ENCODE measurements at regions not wholly inside any gene's neighbourhood (a gene's known extent, or its start where the extent isn't known, plus 50 kb on each side); places are given as distances from the start of the nearest gene placed in this dataset.

DNA sequence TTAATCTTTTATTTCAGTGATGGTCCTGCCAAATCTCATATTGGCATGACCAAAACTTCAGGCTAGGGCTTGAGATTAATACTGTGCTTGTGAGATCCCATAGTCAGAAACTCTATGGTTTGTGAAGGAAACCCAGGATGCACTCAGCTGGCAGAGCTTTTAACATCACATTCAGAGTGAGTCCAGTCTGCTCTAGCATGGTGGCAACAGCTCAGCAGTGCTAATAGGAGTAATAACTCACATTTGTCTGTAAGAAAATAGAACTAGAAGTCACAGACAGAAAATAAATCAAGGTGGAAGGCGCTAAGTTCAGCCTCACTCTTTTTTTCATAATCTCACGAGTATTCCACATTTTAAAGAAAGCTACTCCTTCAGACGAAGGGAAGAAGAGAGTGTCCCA lies 549.3 kb upstream of the TENM4 start:
- FAIRE-seq (no peak), ATAC-seq (no peak), DNase-seq (ENCODE audit: low spot score) (no peak)
- CTCF ChIA-PET (ENCODE audit: low intra/inter-chr PET ratio, low total read pairs), result no interaction called here
- 1% methylated on average over 3 of the region's 3 CpGs for WGBS (ENCODE audit: low lambda C conversion rate)
- POLR2A ChIA-PET, result no interaction called here
- Histone ChIP-seq H3K9me3 (ENCODE audit: low read length) (no peaks in the 10 kb centered on the region), H2AFZ (ENCODE audit: low read length) (no peak overlapping the region), H3K27ac (ENCODE audit: extremely low read length, insufficient read depth, low read length) (no peak overlapping the region), H3K27me3 (ENCODE audit: control insufficient read depth in 1 of 2, insufficient read depth in 2 of 2, low read length in 2 of 2) (no peaks in the 10 kb centered on the region), H3K4me2 (ENCODE audit: low read depth, low read length) (no peak overlapping the region), H3K36me3 (replicated peaks in 1 of 2; ENCODE audit: control insufficient read depth in 1 of 2, insufficient read depth in 2 of 2, low read length in 2 of 2) (no peaks in the 10 kb centered on the region), H3K4me3 (replicated peaks in 1 of 3; ENCODE audit: insufficient read depth in 1 of 3, low read depth in 2 of 3, low read length in 3 of 3) (no peak overlapping the region), H4K20me1 (ENCODE audit: insufficient read depth, low read length) (no peaks in the 10 kb centered on the region), H3K4me1 (ENCODE audit: insufficient read depth, low read length) (no peaks in the 10 kb centered on the region), H3K9ac (ENCODE audit: insufficient read depth, low read depth, low read length) (no peak overlapping the region), H3K79me2 (ENCODE audit: insufficient read depth, low read length) (no peaks in the 10 kb centered on the region)
- BruUV-seq (replicated peaks), result no TSS peak
- in situ Hi-C loops (cut with HindIII; ENCODE audit: extremely low pct_ligation_motif_present, low pct_unique_long_range_greater_than_20kb), result no loop called here
- TF ChIP-seq CEBPB (IDR thresholded peaks at IDR 0.05; ENCODE audit: borderline replicate concordance, low read depth, low read length) (no peak), RXRB (CRISPR knock-in tag; IDR thresholded peaks at IDR 0.05; ENCODE audit: borderline replicate concordance) (no peak), SRSF9 (IDR thresholded peaks at IDR 0.05; ENCODE audit: borderline replicate concordance, insufficient read depth, low read depth, low read length, poor library complexity, severe bottlenecking) (no peak)
- TF ChIP-seq, protein P1, sequence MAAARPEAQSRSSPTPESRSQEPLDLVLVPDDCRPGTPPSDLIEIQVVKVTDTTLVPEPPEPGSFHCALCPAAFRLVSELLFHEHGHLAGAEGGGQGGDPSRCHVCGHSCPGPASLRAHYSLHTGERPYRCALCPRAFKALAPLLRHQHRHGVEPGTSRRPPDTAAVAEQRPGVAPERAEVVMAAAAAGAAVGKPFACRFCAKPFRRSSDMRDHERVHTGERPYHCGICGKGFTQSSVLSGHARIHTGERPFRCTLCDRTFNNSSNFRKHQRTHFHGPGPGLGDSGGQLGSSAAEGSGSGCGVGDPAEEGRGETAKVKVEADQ (CRISPR knock-in tag; IDR thresholded peaks at IDR 0.05; ENCODE audit: borderline replicate concordance), result no peak
- TF ChIP-seq, protein P2, sequence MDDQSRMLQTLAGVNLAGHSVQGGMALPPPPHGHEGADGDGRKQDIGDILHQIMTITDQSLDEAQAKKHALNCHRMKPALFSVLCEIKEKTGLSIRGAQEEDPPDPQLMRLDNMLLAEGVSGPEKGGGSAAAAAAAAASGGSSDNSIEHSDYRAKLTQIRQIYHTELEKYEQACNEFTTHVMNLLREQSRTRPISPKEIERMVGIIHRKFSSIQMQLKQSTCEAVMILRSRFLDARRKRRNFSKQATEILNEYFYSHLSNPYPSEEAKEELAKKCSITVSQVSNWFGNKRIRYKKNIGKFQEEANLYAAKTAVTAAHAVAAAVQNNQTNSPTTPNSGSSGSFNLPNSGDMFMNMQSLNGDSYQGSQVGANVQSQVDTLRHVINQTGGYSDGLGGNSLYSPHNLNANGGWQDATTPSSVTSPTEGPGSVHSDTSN (CRISPR knock-in tag; IDR thresholded peaks at IDR 0.05; ENCODE audit: borderline replicate concordance), result no peak
- TF ChIP-seq, protein P3, sequence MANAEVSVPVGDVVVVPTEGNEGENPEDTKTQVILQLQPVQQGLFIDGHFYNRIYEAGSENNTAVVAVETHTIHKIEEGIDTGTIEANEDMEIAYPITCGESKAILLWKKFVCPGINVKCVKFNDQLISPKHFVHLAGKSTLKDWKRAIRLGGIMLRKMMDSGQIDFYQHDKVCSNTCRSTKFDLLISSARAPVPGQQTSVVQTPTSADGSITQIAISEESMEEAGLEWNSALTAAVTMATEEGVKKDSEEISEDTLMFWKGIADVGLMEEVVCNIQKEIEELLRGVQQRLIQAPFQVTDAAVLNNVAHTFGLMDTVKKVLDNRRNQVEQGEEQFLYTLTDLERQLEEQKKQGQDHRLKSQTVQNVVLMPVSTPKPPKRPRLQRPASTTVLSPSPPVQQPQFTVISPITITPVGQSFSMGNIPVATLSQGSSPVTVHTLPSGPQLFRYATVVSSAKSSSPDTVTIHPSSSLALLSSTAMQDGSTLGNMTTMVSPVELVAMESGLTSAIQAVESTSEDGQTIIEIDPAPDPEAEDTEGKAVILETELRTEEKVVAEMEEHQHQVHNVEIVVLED (CRISPR knock-in tag; IDR thresholded peaks at IDR 0.05; ENCODE audit: borderline replicate concordance), result no peak
- intact Hi-C loops (cut with micrococcal nuclease; ENCODE audit: unreplicated experiment), result no loop called here
